Renal cortex interstitium (tissue), 11 donors: ENCODE measurements at regions not wholly inside any gene's neighbourhood (a gene's known extent, or its start where the extent isn't known, plus 50 kb on each side); places are given as distances from the start of the nearest gene placed in this dataset.

Experiments
- DNase-seq, 11 donors: peaks; one replicate each; pipeline ENCODE4 v3.0.0-alpha.2; 2013; ENCODE audit warnings: low read depth in 9 of 11, low spot score in 4 of 11; ENCODE audit errors: extremely low read depth in 1 of 11

DNA sequence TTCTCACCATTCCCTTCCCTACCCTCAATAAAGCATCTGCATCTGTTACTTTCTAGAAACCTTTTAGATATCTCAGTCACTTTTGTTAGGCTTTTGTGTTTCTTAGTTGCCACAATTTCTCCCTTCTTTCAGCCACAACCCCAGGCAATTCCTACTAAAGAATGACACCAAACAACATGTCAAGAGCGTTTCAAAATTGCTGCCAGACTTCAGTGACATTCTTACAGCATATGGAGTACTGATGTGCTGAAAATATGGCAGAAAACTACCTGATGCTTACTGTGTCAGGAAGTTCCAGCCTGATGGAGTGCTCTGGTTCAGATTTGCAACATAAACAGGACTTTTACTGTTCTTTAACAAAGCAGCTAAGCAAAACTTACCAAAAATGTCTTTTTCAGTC lies 957.7 kb upstream of the POU3F3 start:
- no peak for DNase-seq

DNA sequence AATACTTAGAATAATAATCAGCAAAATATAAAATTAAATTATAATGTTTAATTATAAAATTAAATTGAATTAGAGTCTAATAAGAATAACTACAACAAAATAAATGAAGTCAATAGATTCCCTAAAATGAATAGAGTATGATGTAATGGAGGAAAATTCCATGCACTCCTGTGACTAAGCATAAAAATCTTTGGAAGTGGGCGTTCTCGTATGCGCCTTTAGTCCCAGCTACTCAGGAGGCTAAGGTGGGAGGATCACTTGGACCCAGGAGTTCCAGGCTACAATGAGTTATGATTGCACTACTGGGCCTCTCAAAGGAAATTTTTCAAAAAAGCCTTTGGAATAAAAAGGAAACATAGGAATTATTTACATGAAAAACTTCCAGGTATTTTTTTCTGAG lies 955.4 kb upstream of the POU3F3 start:
- no peak for DNase-seq

DNA sequence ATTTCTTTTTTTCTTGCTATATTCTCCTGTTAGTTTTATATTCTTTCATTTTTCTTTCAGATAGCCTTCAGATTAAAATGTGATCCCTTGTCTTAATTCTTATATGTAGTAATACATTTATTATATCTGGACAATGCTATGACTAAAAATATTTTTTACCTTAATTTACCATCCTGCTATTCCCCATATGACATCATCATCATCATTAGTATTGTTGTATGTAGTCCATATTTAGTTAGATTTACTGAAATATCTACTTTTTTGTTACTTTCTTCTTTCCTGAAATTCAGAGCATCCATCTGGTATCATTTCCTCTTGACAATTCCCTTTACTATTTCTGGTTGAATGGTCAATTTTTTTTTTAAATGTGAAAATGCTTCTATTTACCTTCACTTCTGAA lies 951.6 kb upstream of the POU3F3 start:
- no peak for DNase-seq

DNA sequence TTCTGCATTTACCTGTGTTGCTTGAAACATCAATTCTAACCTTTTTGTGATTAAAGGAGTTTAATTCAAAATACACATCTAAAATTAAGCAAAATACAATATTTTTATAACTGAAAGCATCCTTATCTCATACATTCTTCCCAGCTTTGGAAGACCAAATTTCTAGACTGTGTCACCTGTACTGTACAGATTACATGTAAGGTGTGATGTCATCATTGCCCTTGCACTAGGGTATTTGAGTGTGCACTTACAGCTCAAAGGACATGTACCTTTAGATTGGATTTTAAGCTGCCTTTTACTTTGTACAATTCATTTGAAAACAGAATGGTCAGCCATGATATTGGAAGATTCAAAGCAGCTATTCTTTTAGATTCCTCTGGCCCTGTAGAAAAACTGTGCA lies 932.8 kb upstream of the POU3F3 start:
- no peak for DNase-seq

DNA sequence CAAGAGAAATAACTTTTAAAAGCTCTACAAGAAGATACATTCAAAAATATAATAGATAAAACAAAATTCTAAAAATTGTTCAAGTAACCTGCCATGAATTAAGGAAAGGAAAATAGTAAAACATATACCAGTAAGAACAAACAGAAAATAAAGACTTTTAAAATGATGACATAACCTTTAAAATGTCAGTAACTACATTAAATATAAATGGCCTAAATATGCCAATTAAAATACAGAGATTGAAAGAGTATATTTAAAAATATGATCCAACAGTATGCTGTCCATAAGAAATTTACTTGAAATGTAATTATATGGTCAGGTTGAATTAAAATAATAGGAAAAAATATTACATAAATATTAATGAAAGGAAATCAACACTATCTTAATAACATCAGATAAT lies 911.7 kb upstream of the POU3F3 start:
- DNase-seq: no peak

DNA sequence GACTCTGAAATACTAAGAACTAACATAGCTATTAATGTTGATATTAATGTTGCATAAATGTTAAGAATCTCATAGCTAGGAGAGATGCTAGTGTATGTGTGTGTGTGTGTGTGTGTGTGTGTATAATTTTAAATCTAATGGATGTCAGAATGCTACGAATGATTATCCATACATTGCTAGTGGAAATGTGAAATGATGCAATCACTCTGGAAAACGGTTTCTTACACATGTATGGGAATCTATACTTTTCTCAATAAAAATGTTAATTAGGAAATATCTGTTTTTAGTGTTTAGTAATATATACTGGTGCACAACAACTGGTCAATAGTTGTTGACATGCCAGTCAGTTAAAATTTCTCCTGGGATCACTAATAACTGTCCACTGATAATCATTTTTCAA lies 908.8 kb upstream of the POU3F3 start:
- no peak for DNase-seq

DNA sequence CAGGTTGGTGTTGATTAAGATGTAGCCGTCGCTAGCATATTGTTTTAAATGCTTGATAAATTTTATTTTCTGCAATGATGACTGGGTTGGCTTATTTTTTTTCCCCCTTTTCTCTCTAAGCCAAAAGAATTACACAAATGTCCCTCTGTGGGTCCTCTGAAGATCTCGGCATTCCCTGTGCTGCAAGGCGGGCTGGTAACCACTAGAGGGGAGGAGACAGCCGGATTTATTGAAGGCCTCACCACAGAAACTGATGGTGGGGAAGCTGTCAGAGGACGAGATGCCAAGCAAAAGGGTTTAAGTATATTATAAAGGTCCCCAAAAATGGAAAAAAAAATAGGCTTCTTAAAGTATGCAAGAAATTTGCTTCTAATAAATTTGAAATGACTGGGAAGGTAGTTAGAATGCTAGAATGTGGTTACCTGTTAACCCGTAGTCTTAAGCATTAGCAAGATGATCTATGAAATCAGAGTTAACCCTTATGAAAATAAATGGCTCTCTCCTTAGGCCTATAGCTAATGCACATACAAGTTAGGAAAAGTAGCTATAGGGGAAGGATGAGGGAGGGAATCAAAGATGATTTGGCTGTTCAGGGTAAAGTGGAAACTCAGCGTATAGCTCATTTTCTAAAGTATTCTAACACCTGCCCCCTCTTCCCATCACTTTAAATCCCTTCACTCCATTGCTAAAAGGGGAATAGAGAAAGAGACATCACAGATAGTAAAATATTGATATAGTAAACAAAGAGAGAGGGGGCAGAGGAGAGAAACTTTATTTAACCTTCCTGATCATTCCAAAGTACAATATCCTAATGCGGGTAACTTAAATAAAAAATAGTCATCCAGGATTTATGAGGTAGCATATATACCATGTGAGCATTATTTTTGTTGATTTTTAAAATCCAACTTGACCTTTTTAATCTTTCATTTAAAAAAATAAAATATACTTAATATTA lies 894.5 kb upstream of the POU3F3 start:
- peak; percentile 17 to 55 (median 32) for DNase-seq

DNA sequence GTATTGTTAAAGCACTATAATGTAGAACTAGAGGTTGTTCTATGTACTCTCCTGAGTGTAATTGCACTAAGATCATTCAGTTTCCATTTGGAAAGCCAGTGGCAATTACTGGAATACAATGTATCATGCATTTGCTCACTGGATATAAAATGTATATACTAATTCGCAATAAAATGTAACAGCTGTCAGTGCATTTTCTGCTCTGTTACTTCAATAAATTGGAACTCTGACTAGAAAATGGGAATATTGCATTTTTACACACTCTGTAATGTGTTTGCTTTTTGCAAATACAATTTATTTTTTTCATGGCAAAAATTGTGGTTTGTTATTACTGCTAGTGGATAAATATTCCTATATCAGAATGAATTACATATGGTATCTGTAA lies 893.8 kb upstream of the POU3F3 start:
- no peak for DNase-seq

DNA sequence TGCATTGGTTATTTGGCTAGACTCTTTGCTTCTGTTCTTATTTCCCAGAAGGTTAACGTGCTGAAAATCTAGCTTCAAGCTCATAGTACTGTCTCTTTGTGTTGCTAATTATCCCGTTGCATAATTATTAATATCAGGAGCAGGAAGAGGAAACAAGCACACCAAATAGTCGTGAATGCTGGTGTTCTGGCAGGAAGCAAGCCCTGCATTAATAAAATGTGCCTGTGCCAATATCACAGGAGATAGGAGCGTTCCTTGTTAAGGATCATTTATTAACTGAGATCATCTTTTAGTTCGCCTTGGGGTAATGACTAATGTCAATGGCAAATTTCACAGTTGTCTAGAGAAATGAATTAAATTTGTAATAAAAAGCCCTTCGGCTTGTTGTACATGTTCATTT lies 893.0 kb upstream of the POU3F3 start:
- DNase-seq: no peak

DNA sequence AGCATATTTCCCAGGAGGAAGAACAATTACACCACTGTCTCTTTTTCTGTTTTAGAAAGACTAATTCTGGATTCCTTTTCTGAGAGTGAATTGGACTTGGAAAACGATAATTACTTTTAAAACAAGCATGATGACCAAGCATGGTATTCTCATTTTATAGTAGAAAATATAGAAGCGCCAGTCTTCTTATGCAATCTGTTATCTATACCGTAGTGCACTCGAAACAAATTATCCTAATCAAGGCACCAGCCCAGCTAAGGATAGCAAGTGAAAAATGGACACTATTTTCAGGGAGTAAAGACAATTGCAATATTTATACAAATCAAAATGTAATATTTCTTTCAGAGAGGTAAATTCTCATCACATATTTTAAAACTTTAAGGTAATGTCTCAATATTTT lies 892.1 kb upstream of the POU3F3 start:
- DNase-seq: no peak

DNA sequence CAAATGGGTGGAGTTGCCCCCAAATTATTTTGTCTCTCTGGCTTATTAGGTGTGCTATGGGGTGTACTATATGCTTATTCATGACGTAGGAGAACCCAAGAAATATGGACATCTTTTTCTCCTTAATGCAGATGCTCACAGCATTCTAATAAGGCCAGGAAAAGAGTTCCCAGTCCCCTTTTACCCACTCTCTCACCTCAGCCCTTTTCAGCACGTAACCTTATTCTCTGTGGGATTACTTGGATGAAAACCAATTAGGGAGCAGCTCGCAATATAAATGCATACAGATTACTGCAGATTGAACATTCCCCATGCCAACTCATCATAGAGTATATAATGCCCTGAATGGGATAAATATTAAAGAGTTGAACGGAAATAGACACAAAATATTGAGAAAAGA lies 891.2 kb upstream of the POU3F3 start:
- DNase-seq: no peak

DNA sequence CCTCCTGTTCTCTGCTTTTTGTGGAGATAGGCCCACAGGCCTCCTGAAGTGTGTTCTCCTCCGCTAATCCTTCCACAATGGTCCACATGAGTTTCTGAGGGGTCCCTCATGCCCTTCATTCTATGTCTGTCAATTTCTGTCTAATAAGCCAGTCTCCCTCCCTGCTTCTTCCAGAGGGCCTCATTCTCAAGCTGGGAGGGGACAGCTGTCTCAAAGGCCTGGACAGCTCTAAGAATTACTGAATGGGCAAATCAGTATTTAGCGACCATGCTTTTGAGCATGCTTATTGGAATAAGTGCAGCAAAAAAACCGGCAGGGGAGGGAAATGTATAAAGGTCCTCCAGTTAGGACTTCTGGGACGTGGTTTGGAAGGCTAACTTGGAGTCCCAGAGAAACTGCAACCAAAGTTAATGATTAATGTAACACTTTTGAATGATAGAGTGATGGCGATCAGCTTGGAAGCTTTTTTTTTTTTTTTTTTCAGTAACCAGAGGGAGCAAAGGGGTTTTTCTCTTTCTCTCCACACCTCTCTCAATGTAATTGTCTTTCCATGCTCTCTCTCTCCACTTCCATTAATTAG lies 890.7 kb upstream of the POU3F3 start:
- DNase-seq: peak in 2 of 11 donors; percentile 4 to 40

DNA sequence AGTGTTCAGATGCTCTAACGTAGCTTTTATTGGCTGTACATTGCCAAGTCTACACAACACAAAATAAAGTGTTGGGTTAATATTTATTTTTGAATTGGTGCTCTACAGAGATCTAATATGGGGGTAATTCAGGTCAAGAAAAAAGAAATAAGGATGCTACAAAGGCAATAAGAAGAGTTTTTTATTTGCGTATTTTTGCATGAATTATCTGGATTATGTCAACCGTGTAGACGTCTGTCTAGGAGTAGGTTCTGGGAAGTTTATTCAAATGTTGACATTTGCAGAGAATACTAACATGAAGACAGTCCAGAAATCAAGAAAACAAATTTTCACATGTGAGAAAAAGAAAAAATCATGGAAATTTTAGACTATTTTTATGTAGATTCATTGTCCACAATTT lies 876.7 kb upstream of the POU3F3 start:
- no peak for DNase-seq

DNA sequence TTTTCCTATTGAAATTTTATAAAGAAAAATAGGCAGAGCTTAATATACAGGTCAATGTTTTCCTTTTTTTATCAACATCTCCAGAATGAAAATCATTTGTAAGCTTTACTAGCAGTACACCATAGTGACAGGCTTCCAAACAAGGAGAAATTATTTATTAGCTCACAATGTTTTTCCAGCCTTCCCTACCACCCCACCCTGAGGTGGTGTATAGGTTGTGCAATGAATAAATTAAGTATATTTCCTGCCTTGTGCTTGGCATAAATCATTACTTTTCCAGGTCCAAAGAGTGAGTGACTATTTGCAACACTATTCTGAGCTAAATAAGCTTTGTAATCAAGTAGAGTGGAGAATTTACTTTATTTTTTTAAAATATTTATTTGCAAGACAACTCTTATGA lies 876.2 kb upstream of the POU3F3 start:
- peak in 1 of 11 donors; percentile 8 for DNase-seq

DNA sequence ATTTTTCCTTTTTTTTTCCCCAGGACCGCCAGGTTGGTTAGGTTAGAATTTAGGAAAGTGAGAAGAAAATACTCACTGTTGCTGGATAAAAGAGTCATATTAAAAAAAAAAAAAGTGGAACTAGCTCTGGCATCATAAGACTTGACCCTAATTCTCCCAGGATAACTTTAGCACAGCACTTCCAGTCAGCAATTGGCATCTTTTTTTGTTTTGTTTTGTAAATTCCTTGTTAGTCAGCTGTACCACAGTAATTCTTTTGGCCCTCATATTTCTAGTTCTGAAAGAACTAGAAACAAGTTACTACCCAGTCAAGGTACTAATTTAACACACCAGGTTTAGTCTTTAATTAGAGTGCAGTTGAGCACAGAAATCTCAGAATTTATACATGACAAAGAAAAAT lies 873.5 kb upstream of the POU3F3 start:
- DNase-seq: no peak

DNA sequence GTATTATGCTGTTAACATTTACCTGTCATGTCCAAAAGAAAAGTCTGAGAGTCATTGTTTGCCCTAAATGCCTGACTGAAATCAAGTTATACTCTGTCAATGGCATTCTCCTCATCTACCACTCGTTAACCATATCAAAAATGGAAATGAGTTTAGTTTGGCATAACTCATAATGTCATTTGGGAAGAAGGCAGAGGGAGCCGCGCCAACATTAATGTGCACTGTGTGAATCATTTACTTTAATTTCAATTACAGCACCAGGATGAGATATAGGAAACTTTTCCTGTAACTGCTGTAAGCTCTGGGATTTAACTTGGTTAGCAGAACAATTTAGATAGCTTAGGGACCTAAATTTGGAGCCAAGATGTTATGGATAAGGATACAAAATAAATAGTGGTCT lies 871.2 kb upstream of the POU3F3 start:
- no peak for DNase-seq

DNA sequence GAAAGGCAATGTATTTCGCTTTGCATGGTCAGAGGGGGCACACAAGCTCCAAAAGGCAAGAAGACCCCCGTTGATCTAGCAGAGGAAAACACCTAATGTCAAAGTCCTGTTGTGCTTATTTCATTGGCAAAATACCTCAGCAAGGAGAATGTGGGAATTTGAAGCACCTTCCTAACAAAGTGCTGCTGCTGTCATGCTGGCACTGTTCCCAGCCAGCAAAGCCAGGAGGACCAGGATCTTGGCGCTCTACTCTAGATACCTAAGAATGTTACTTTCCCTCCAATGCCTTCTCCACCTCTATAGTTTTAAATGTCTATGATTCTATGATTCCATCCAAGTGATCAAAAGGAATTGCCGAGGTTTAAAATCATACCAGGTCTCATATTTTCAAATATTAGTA lies 867.9 kb upstream of the POU3F3 start:
- DNase-seq: no peak

DNA sequence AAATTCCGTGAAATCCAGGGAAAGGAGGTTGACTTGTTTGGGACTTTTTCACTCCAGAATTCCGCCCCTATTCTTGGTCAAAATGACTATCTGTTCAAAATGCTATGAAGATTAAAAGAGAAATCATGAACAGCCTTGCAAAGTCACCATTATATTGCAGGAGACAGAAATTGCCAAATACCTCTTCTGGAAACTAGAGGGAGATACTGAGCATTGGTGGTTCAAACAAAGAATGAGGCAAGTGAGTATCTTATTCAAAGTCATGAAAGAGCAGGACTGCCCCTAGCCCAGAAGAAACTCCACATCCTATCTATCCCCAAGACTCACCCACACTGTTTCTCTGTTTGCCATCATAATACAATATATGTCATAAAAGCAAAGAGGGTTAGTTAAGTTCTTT lies 862.3 kb upstream of the POU3F3 start:
- DNase-seq: no peak

DNA sequence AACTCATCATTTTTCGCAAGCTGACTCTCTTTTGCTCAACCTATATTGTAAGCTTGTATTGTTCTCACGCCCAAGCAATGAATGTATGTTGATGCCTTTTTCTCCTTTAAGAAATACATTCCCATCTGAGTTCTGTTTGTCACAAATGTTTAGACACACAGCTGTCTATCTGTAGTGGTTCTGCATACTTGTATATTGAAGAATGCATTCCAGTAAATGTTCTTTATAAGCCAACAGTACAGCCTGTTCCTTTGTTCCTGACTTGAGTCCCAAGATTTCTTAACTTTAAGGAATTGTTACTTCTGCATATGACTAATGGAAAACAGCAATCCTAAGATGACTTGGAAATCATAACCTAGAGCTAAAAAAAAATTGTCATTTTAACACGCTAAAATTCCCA lies 849.1 kb upstream of the POU3F3 start:
- no peak for DNase-seq

DNA sequence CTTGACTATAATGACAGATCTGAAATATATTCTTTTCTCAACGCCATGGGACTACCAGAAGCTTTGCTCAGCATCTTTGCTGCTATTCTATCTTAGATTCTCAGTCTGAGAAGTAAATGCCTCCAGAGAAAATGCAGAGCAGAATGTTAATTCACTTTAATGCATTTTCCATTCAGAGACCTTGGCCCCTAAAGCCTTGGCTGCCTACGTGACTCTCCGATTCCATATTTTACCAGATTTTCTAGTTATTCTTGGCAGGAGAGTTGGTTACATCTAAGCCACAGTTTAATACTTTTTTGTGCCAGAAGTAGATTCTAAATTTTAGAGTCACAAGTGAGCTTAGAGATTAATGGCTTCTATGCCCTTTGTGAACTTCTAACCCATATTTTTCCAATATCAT lies 837.1 kb upstream of the POU3F3 start:
- no peak for DNase-seq

DNA sequence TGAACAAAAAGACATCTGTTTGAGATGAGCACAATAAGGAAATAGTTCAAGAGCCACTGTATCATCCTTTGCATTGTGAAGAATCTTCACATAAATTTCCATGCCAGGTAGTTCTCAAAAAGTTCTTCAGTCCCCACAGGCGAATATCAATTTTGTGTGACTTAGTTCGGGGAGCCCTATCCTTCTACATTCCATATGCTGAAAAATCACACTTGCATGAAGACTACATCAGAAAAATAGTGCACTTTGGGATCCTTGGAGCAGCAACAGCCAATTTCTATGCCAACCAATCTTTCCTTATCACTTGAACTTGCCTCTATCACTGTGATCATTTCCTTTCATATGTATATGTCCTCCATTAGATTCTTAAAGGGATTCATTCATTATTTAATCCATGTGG lies 830.6 kb upstream of the POU3F3 start:
- no peak for DNase-seq
